IMR-90 (cell line): ENCODE measurements at regions not wholly inside any gene's neighbourhood (a gene's known extent, or its start where the extent isn't known, plus 50 kb on each side); places are given as distances from the start of the nearest gene placed in this dataset.

ENCODE experiments used
- ATAC-seq: fragments of 200-7000 bp; cut with Tn5 transposase; 2 replicates; pipeline ENCODE4 v1.9.1; 2020; ENCODE audit warnings: low read depth, mild to moderate bottlenecking, moderate library complexity
- BruUV-seq: library from RNA; stranded (reverse); fragments of 400-500 nt; replicated peaks from 2 replicates; lab custom pipeline; 2021; lab: Mats Ljungman, UMichigan
- CTCF ChIA-PET: fragments of 300-600 bp; formaldehyde crosslinking; extraction: SDS; loops from one replicate; lab custom pipeline; 2021; ENCODE audit warnings: antibody characterized with exemption; lab: Yijun Ruan, JAX
- POLR2A ChIA-PET: fragments of 300-600 bp; sonication (Branson Sonifier 250); formaldehyde crosslinking; loops from one replicate; lab custom pipeline; 2022; ENCODE audit warnings: antibody characterized with exemption; ENCODE audit not compliant: unreplicated experiment; lab: Charles Lee
- DNase-seq: peaks from one replicate; pipeline ENCODE4 v3.0.0; 2013
- H2AFZ ChIP-seq: replicated peaks from 2 replicates; pipeline ENCODE3; 2013; ENCODE audit warnings: low read length, mild to moderate bottlenecking; ENCODE audit not compliant: poor library complexity
- H2AK5ac ChIP-seq: 2 replicates; pipeline ENCODE4 v1.6.1; 2013; ENCODE audit warnings: low read depth, low read length, inconsistent platforms
- H2AK9ac ChIP-seq: replicated peaks from 2 replicates; pipeline ENCODE3; 2013; ENCODE audit warnings: mild to moderate bottlenecking, low read depth, low read length, moderate library complexity; ENCODE audit not compliant: poor library complexity
- H2BK120ac ChIP-seq: 2 replicates; pipeline ENCODE4 v1.6.1; 2013; ENCODE audit warnings: low read depth, low read length, inconsistent platforms
- H2BK15ac ChIP-seq: 3 replicates; pipeline ENCODE4 v1.6.1; 2013; ENCODE audit warnings: low read depth, low read length, inconsistent platforms
- H2BK20ac ChIP-seq: 2 replicates; pipeline ENCODE4 v1.6.1; 2013; ENCODE audit warnings: low read depth, mild to moderate bottlenecking, inconsistent platforms, low read length, moderate library complexity
- H2BK5ac ChIP-seq: 2 replicates; pipeline ENCODE4 v1.6.1; 2013; ENCODE audit warnings: mild to moderate bottlenecking, low read depth, low read length, inconsistent platforms; ENCODE audit not compliant: poor library complexity, severe bottlenecking
- H3K14ac ChIP-seq: replicated peaks from 2 replicates; pipeline ENCODE4 v1.6.1; 2013; ENCODE audit warnings: low read depth, low read length, inconsistent platforms
- H3K18ac ChIP-seq: 2 replicates; pipeline ENCODE4 v1.6.1; 2013; ENCODE audit warnings: low read depth, low read length, control low read depth
- H3K23ac ChIP-seq: 2 replicates; pipeline ENCODE4 v1.6.1; 2013; ENCODE audit warnings: low read depth, low read length, inconsistent platforms
- H3K27ac ChIP-seq: 2 replicates; pipeline ENCODE4 v1.5.1; 2013; ENCODE audit warnings: mild to moderate bottlenecking, control low read depth, low read length; ENCODE audit not compliant: insufficient read depth
- H3K27me3 ChIP-seq: 2 replicates; pipeline ENCODE4 v1.6.1; 2013; ENCODE audit warnings: low read length; ENCODE audit not compliant: control insufficient read depth, insufficient read depth
- H3K36me3 ChIP-seq: 2 replicates; pipeline ENCODE4 v1.6.1; 2013; ENCODE audit warnings: low read length, mixed read lengths; ENCODE audit not compliant: control insufficient read depth, insufficient read depth
- H3K4ac ChIP-seq: 2 replicates; pipeline ENCODE4 v1.6.1; 2013; ENCODE audit warnings: low read depth, low read length, inconsistent platforms
- H3K4me1 ChIP-seq: 2 replicates; pipeline ENCODE4 v1.6.1; 2013; ENCODE audit warnings: low read length, mixed read lengths; ENCODE audit not compliant: control insufficient read depth, insufficient read depth
- H3K4me2 ChIP-seq: 2 replicates; pipeline ENCODE4 v1.6.1; 2013; ENCODE audit warnings: low read depth, mild to moderate bottlenecking, control low read depth, low read length, moderate library complexity
- H3K4me3 ChIP-seq: 2 replicates; pipeline ENCODE4 v1.5.1; 2013; ENCODE audit warnings: low read depth, mild to moderate bottlenecking, control low read depth, low read length, moderate library complexity; ENCODE audit not compliant: insufficient read depth
- H3K56ac ChIP-seq: 2 replicates; pipeline ENCODE4 v1.6.1; 2013; ENCODE audit warnings: low read length, inconsistent platforms; ENCODE audit not compliant: insufficient read depth; ENCODE audit errors: extremely low read depth
- H3K79me1 ChIP-seq, 2 experiments: 2 replicates each; pipeline ENCODE4 v1.6.1; 2013; ENCODE audit warnings: low read length in 2 of 2, inconsistent platforms in 1 of 2, low read depth in 1 of 2
- H3K9ac ChIP-seq: 2 replicates; pipeline ENCODE4 v1.6.1; 2013; ENCODE audit warnings: low read depth, low read length, control low read depth
- H3K9me1 ChIP-seq: 2 replicates; pipeline ENCODE4 v1.6.1; 2013; ENCODE audit warnings: low read length, inconsistent platforms; ENCODE audit not compliant: insufficient read depth
- H3K9me3 ChIP-seq: 2 replicates; pipeline ENCODE4 v1.6.1; 2013; ENCODE audit warnings: low read length; ENCODE audit not compliant: control insufficient read depth, insufficient read depth
- H4K20me1 ChIP-seq: 2 replicates; pipeline ENCODE4 v1.6.1; 2013; ENCODE audit warnings: low read length, inconsistent platforms; ENCODE audit not compliant: insufficient read depth
- H4K5ac ChIP-seq: 2 replicates; pipeline ENCODE4 v1.6.1; 2013; ENCODE audit warnings: mild to moderate bottlenecking, low read depth, low read length, control low read depth
- H4K8ac ChIP-seq, 2 experiments: 2 replicates each; pipeline ENCODE4 v1.6.1; 2013; ENCODE audit warnings: low read depth in 2 of 2, low read length in 2 of 2, control low read depth in 1 of 2, inconsistent platforms in 1 of 2
- H4K91ac ChIP-seq: 2 replicates; pipeline ENCODE4 v1.6.1; 2013; ENCODE audit warnings: low read depth, low read length, inconsistent platforms; ENCODE audit not compliant: insufficient read depth
- BHLHE40 ChIP-seq: fragments of 150-350 bp; IDR thresholded peaks from 2 replicates; pipeline ENCODE4 v1.6.1; 2016; ENCODE audit warnings: mild to moderate bottlenecking, low read depth, low read length
- CEBPB ChIP-seq: IDR thresholded peaks from 2 replicates; pipeline ENCODE4 v1.6.1; 2012; ENCODE audit warnings: low read depth, low read length, improper control_type of control experiment
- CHD1 ChIP-seq: IDR thresholded peaks from 2 replicates; pipeline ENCODE4 v1.6.1; 2012; ENCODE audit warnings: low read depth, low read length, improper control_type of control experiment
- FOS ChIP-seq: fragments of 150-350 bp; IDR thresholded peaks from 2 replicates; pipeline ENCODE4 v1.6.1; 2016; ENCODE audit warnings: low read depth, low read length
- MAFK ChIP-seq: IDR thresholded peaks from 2 replicates; pipeline ENCODE4 v1.6.1; 2012; ENCODE audit warnings: low read depth, low read length, improper control_type of control experiment
- MAZ ChIP-seq: IDR thresholded peaks from 2 replicates; pipeline ENCODE4 v1.6.1; 2012; ENCODE audit warnings: low read depth, mild to moderate bottlenecking, low read length, improper control_type of control experiment, moderate library complexity, borderline replicate concordance
- MXI1 ChIP-seq: IDR thresholded peaks from 2 replicates; pipeline ENCODE4 v1.6.1; 2012; ENCODE audit warnings: low read depth, mild to moderate bottlenecking, low read length, moderate library complexity, borderline replicate concordance
- NFE2L2 ChIP-seq: fragments of 150-350 bp; IDR thresholded peaks from 2 replicates; pipeline ENCODE4 v1.6.1; 2016; ENCODE audit warnings: low read depth, mild to moderate bottlenecking, low read length
- POLR2A ChIP-seq: IDR thresholded peaks from 2 replicates; pipeline ENCODE4 v1.6.1; 2012; ENCODE audit warnings: mild to moderate bottlenecking, low read depth, low read length
- RAD21 ChIP-seq: IDR thresholded peaks from 2 replicates; pipeline ENCODE4 v1.6.1; 2012; ENCODE audit warnings: low read length, improper control_type of control experiment
- RCOR1 ChIP-seq: IDR thresholded peaks from 2 replicates; pipeline ENCODE4 v1.6.1; 2012; ENCODE audit warnings: mild to moderate bottlenecking, low read length, improper control_type of control experiment; ENCODE audit not compliant: insufficient replicate concordance
- RFX5 ChIP-seq: IDR thresholded peaks from 2 replicates; pipeline ENCODE4 v1.8.0; 2012; ENCODE audit warnings: low read depth, mild to moderate bottlenecking, low read length, moderate library complexity
- SMC3 ChIP-seq: fragments of 150-350 bp; IDR thresholded peaks from 2 replicates; pipeline ENCODE4 v1.6.1; 2016; ENCODE audit warnings: low read depth, mild to moderate bottlenecking, antibody characterized with exemption, low read length, moderate library complexity
- WGBS, 2 experiments: methylation state at CpG; one replicate each; pipeline versions ENCODE4 v1.1.5 to v1.1.7; 2013; ENCODE audit warnings: missing lambda C conversion rate in 2 of 2; ENCODE audit not compliant: insufficient read length in 1 of 2; ENCODE audit errors: extremely low coverage in 2 of 2; 5-methylcytosine and 5-hydroxymethylcytosine counted together
- dilution Hi-C: fragments of 300-500 bp; cut with HindIII; formaldehyde crosslinking; loops from one replicate; pipeline ENCODE4 v1.14.3; 2018; ENCODE audit warnings: low sequenced_read_pairs; ENCODE audit not compliant: unreplicated experiment
- in situ Hi-C: fragments of 300-500 bp; cut with MboI; formaldehyde crosslinking; loops from 3 replicates; pipeline ENCODE4 v1.14.3; 2019; ENCODE audit warnings: low sequenced_read_pairs, inconsistent platforms, mixed read lengths
- intact Hi-C: fragments of 100-400 bp; cut with micrococcal nuclease; formaldehyde crosslinking; loops from 2 replicates; pipeline ENCODE4 v1.10.0; 2022
- TF ChIP-seq, protein P1 (sequence below): conservative IDR thresholded peaks from 2 replicates; pipeline ENCODE4 v1.5.1; 2012; ENCODE audit warnings: mild to moderate bottlenecking, low read depth, low read length, improper control_type of control experiment
- TF ChIP-seq, protein P2 (sequence below): fragments of 150-350 bp; IDR thresholded peaks from 2 replicates; pipeline ENCODE4 v1.6.1; 2017; ENCODE audit warnings: mild to moderate bottlenecking, antibody characterized with exemption, low read length, low read depth
- TF ChIP-seq, protein P3 (sequence below): fragments of 150-350 bp; IDR thresholded peaks from 2 replicates; pipeline ENCODE4 v1.6.1; 2016; ENCODE audit warnings: low read depth, mild to moderate bottlenecking, low read length, moderate library complexity, borderline replicate concordance

DNA sequence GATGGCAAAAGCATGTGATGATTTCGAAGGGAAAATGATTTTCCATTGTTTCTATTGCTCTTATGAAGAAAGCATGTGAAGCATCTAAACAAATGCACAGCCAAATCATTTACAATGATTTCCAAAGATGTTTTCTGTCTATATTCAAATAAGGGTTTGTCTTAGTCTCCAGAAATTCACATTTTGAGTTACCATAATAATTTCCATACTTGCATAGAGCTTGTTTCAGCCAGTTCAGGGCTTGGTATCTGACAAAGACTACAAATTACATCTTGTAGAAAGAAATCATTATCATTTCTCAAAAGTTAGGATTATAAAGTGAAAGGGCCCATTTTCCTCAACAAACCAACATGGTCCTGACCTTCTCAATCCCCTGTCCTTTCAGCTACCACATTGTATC is 74.4 kb upstream of the PLEKHG1 start:
- H3K4me2 ChIP-seq: no peak overlapping the region
- no peak overlapping the region for H3K23ac ChIP-seq
- ChIA-PET POLR2A (no interaction called here), CTCF (no interaction called here)
- in situ Hi-C loops (no loop called here), dilution Hi-C loops (no loop called here), intact Hi-C loops (no loop called here)
- no peak overlapping the region for H4K5ac ChIP-seq
- no peaks in the 10 kb centered on the region for H3K4me1 ChIP-seq
- H2BK120ac ChIP-seq: no peak overlapping the region
- H2AK9ac ChIP-seq: no peak overlapping the region
- H2AK5ac ChIP-seq: no peak overlapping the region
- H2BK15ac ChIP-seq: no peak overlapping the region
- no peak for ATAC-seq
- H3K18ac ChIP-seq: no peak overlapping the region
- no peaks in the 10 kb centered on the region for H3K9me3 ChIP-seq
- H3K36me3 ChIP-seq: no peaks in the 10 kb centered on the region
- no peaks in the 10 kb centered on the region for H3K27me3 ChIP-seq
- TF ChIP-seq SMC3: no peak
- no peak for TF ChIP-seq MXI1
- no peak for TF ChIP-seq MAFK
- TF ChIP-seq, protein P1, sequence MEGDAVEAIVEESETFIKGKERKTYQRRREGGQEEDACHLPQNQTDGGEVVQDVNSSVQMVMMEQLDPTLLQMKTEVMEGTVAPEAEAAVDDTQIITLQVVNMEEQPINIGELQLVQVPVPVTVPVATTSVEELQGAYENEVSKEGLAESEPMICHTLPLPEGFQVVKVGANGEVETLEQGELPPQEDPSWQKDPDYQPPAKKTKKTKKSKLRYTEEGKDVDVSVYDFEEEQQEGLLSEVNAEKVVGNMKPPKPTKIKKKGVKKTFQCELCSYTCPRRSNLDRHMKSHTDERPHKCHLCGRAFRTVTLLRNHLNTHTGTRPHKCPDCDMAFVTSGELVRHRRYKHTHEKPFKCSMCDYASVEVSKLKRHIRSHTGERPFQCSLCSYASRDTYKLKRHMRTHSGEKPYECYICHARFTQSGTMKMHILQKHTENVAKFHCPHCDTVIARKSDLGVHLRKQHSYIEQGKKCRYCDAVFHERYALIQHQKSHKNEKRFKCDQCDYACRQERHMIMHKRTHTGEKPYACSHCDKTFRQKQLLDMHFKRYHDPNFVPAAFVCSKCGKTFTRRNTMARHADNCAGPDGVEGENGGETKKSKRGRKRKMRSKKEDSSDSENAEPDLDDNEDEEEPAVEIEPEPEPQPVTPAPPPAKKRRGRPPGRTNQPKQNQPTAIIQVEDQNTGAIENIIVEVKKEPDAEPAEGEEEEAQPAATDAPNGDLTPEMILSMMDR: no peak
- no peak for TF ChIP-seq NFE2L2
- TF ChIP-seq RFX5: no peak
- no peak for TF ChIP-seq BHLHE40
- TF ChIP-seq MAZ: no peak
- TF ChIP-seq CHD1: no peak
- no peak for TF ChIP-seq RCOR1
- no peak for TF ChIP-seq FOS
- TF ChIP-seq POLR2A: no peak
- TF ChIP-seq, protein P2, sequence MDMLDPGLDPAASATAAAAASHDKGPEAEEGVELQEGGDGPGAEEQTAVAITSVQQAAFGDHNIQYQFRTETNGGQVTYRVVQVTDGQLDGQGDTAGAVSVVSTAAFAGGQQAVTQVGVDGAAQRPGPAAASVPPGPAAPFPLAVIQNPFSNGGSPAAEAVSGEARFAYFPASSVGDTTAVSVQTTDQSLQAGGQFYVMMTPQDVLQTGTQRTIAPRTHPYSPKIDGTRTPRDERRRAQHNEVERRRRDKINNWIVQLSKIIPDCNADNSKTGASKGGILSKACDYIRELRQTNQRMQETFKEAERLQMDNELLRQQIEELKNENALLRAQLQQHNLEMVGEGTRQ: no peak
- no peak for TF ChIP-seq CEBPB
- TF ChIP-seq RAD21: no peak
- TF ChIP-seq, protein P3, sequence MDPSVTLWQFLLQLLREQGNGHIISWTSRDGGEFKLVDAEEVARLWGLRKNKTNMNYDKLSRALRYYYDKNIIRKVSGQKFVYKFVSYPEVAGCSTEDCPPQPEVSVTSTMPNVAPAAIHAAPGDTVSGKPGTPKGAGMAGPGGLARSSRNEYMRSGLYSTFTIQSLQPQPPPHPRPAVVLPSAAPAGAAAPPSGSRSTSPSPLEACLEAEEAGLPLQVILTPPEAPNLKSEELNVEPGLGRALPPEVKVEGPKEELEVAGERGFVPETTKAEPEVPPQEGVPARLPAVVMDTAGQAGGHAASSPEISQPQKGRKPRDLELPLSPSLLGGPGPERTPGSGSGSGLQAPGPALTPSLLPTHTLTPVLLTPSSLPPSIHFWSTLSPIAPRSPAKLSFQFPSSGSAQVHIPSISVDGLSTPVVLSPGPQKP: no peak
- no peak overlapping the region for H4K91ac ChIP-seq
- H3K56ac ChIP-seq: no peak overlapping the region
- H3K27ac ChIP-seq: no peak overlapping the region
- H3K79me1 ChIP-seq: no peaks in the 10 kb centered on the region
- H4K20me1 ChIP-seq: no peaks in the 10 kb centered on the region
- no peak overlapping the region for H3K4ac ChIP-seq
- BruUV-seq: no TSS peak
- H3K4me3 ChIP-seq: no peak overlapping the region
- no peak overlapping the region for H2AFZ ChIP-seq
- no peak for DNase-seq
- no peak overlapping the region for H2BK5ac ChIP-seq
- H3K9me1 ChIP-seq: no peaks in the 10 kb centered on the region
- no peak overlapping the region for H2BK20ac ChIP-seq
- H3K14ac ChIP-seq: no peak overlapping the region
- H3K9ac ChIP-seq: no peak overlapping the region
- H4K8ac ChIP-seq: no peak overlapping the region
- WGBS, 2 experiments: no CpG with 5 or more reads among the region's 1 CpG
